ENCODE measurements at regions not wholly inside any gene's neighbourhood (a gene's known extent, or its start where the extent isn't known, plus 50 kb on each side); places are given as distances from the start of the nearest gene placed in this dataset.

DNA sequence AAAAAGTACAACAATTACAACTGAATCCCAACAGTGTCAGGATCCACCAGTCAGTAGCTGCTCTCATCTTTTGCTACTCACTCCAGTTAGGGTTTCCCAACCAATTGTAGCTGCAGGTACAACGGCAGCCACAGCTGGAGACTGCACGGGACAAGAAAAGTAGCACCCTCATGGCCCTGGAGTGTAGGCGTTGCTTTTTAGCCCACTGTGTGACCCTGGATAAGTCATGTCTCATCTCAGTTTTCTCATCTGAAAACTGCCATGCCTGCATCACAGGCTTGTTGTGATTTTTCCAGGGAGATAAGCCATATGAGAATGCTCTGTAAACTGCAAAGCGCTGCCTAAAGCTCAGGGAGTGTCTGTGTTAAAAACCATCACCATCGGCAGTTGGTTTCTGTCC lies 535.6 kb upstream of the IL12A start:
- no peak for DNase-seq
- H3K27me3 Mint-ChIP-seq (ENCODE audit: insufficient read depth): no peaks in the 10 kb centered on the region
- no peak overlapping the region for H3K27ac Mint-ChIP-seq
- H3K9me3 Mint-ChIP-seq: no peaks in the 10 kb centered on the region
- TF ChIP-seq, protein P1, sequence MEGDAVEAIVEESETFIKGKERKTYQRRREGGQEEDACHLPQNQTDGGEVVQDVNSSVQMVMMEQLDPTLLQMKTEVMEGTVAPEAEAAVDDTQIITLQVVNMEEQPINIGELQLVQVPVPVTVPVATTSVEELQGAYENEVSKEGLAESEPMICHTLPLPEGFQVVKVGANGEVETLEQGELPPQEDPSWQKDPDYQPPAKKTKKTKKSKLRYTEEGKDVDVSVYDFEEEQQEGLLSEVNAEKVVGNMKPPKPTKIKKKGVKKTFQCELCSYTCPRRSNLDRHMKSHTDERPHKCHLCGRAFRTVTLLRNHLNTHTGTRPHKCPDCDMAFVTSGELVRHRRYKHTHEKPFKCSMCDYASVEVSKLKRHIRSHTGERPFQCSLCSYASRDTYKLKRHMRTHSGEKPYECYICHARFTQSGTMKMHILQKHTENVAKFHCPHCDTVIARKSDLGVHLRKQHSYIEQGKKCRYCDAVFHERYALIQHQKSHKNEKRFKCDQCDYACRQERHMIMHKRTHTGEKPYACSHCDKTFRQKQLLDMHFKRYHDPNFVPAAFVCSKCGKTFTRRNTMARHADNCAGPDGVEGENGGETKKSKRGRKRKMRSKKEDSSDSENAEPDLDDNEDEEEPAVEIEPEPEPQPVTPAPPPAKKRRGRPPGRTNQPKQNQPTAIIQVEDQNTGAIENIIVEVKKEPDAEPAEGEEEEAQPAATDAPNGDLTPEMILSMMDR (IDR thresholded peaks at IDR 0.05): no peak
- H3K36me3 Mint-ChIP-seq (ENCODE audit: low read depth): no peaks in the 10 kb centered on the region
- peaks cover 72% of the 10 kb centered on the region for H3K4me1 Mint-ChIP-seq (ENCODE audit: low read depth)
- H3K4me3 Mint-ChIP-seq: no peak overlapping the region

DNA sequence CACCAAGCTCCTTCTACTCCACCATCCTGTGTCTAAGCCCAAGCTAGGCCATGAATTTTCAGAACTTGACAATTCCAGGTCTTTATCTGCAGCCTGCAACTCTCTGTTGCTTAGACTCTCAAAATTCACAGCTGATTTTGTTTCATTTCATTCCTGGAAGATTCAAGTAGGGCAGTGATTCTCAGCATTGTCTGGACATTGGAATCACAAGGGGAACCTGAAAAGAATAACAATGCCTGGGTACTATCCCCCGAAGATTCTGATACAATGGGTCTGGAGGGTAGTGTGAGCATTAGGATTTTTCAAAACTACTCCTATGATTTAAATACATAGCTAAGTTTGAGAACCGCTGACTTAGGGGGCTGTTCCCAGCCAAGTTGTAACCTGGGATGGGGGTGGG lies 534.7 kb upstream of the IL12A start:
- Mint-ChIP-seq H3K4me1 (ENCODE audit: low read depth) (peaks cover 72% of the 10 kb centered on the region), H3K4me3 (no peak overlapping the region; the same call in 1 of the 2 replicates), H3K27me3 (ENCODE audit: insufficient read depth) (no peaks in the 10 kb centered on the region), H3K36me3 (ENCODE audit: low read depth) (no peaks in the 10 kb centered on the region), H3K9me3 (no peaks in the 10 kb centered on the region), H3K27ac (no peak overlapping the region)
- no peak for DNase-seq
- TF ChIP-seq, protein P1 (IDR thresholded peaks at IDR 0.05): no peak

- Mint-ChIP-seq H3K9me3 (no peaks in the 10 kb centered on the region), H3K4me1 (ENCODE audit: low read depth) (peaks cover 80% of the 10 kb centered on the region), H3K4me3 (peak overlapping the region; percentile 40), H3K36me3 (ENCODE audit: low read depth) (peaks cover 4% of the 10 kb centered on the region; the same call in 1 of the 2 replicates), H3K27me3 (ENCODE audit: insufficient read depth) (no peaks in the 10 kb centered on the region), H3K27ac (peak overlapping the region; percentile 91)
- peak; percentile 88 for DNase-seq
- TF ChIP-seq, protein P1 (IDR thresholded peaks at IDR 0.05): no peak
These were observed 532.9 kb upstream of the IL12A start for GRCh38 chr3:159455741-159456181.

DNA sequence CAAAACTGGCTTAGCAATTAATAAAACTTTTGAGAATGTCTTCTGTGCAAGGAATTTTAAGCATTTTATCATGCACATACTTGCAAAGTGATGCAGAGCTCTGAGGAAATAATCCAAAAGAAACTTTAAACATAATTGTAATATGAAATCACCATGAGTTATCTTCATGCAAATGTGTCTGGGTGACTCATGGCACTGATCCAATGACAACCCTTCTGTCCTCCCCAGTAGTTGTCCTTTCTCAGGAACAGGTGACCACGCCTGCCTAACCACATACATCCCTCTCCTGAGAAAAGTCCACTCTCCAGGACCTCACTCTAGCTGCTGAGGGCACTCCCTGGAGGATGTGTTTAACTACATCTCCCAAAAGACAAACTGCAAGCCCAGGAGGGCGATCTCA lies 530.6 kb upstream of the IL12A start:
- H3K27me3 Mint-ChIP-seq (ENCODE audit: insufficient read depth): no peaks in the 10 kb centered on the region
- no peaks in the 10 kb centered on the region for H3K9me3 Mint-ChIP-seq
- TF ChIP-seq, protein P1 (IDR thresholded peaks at IDR 0.05): no peak
- H3K4me3 Mint-ChIP-seq: peak overlapping the region; percentile 78
- peaks cover 74% of the 10 kb centered on the region for H3K4me1 Mint-ChIP-seq (ENCODE audit: low read depth)
- H3K27ac Mint-ChIP-seq: peak overlapping the region; percentile 91
- peak; percentile 97 for DNase-seq
- H3K36me3 Mint-ChIP-seq (ENCODE audit: low read depth): peaks cover 9% of the 10 kb centered on the region; the same call in 1 of the 2 replicates

DNA sequence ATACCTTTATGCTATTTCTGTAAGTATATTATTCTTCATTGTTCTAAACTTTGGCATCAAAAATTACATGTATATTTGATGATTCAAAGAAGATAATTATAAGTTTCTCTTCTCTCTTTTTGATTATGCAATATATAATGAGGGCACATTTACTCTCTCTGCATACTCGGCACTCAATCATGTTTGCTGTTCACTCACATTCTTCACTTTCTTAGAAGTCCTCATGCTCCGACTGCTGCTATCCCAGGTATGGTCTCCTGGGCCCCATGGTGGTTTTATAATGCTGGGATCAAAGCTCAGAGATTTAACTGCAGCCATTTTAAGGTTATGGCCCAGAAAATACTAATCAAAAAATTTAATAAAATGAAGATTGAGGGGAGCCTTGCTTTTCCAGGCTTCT lies 529.7 kb upstream of the IL12A start:
- H3K4me1 Mint-ChIP-seq (ENCODE audit: low read depth): peaks cover 69% of the 10 kb centered on the region
- no peak for DNase-seq
- TF ChIP-seq, protein P1 (IDR thresholded peaks at IDR 0.05): no peak
- H3K9me3 Mint-ChIP-seq: no peaks in the 10 kb centered on the region
- H3K27me3 Mint-ChIP-seq (ENCODE audit: insufficient read depth): no peaks in the 10 kb centered on the region
- H3K36me3 Mint-ChIP-seq (ENCODE audit: low read depth): peaks cover 9% of the 10 kb centered on the region; the same call in 1 of the 2 replicates
- peak overlapping the region; percentile 29; the same call in 1 of the 2 replicates for H3K4me3 Mint-ChIP-seq
- peak overlapping the region; percentile 91; the same call in 1 of the 2 replicates for H3K27ac Mint-ChIP-seq

DNA sequence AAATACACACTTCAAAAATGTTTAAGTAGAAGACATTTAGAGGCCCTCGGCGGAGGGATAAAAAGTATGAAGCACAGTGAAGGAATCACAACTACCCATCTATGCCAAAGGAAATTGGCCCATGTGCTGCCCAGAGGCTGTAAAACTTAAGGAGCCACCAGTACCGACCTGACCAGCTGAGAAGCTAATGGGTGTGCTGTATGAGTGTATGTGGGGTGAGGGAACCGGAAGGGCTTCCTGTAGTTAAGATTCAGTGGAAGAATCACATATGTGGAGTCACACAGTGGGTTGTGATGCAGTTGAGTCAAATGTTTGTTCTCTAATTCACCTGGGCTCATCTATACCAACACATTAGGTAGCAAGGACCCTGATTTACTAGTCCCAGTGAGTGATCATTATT lies 516.0 kb upstream of the IL12A start:
- no peak for DNase-seq
- TF ChIP-seq, protein P1 (IDR thresholded peaks at IDR 0.05): no peak
- no peak overlapping the region for H3K27ac Mint-ChIP-seq
- no peaks in the 10 kb centered on the region; the same call in 1 of the 2 replicates for H3K27me3 Mint-ChIP-seq (ENCODE audit: insufficient read depth)
- no peak overlapping the region for H3K4me3 Mint-ChIP-seq
- peaks cover 7% of the 10 kb centered on the region; the same call in 1 of the 2 replicates for H3K4me1 Mint-ChIP-seq (ENCODE audit: low read depth)
- no peaks in the 10 kb centered on the region for H3K9me3 Mint-ChIP-seq
- no peaks in the 10 kb centered on the region for H3K36me3 Mint-ChIP-seq (ENCODE audit: low read depth)

All from HFFc6 (cell line).